ENCODE measurements at regions not wholly inside any gene's neighbourhood (a gene's known extent, or its start where the extent isn't known, plus 50 kb on each side); places are given as distances from the start of the nearest gene placed in this dataset.

GRCh38 chr7:42567051-42567450, 330.0 kb upstream of the GLI3 start:
- TF ChIP-seq POLR2AphosphoS5 (IDR thresholded peaks at IDR 0.05) (no peak), CTCF (IDR thresholded peaks at IDR 0.05) (no peak), POLR2A (IDR thresholded peaks at IDR 0.05) (no peak), EP300 (IDR thresholded peaks at IDR 0.05) (no peak)

Data from suprapubic skin (tissue), 4 donors.